Glomerular visceral epithelial cell (primary cell): ENCODE measurements at regions not wholly inside any gene's neighbourhood (a gene's known extent, or its start where the extent isn't known, plus 50 kb on each side); places are given as distances from the start of the nearest gene placed in this dataset.

Experiments used
- DNase-seq: peaks from one replicate; pipeline ENCODE4 v3.0.0-alpha.2; 2016; ENCODE audit errors: extremely low spot score

- no peak for DNase-seq
Observed at GRCh38 chr2:58669998-58670397, 428.9 kb upstream of the FANCL start.

DNA sequence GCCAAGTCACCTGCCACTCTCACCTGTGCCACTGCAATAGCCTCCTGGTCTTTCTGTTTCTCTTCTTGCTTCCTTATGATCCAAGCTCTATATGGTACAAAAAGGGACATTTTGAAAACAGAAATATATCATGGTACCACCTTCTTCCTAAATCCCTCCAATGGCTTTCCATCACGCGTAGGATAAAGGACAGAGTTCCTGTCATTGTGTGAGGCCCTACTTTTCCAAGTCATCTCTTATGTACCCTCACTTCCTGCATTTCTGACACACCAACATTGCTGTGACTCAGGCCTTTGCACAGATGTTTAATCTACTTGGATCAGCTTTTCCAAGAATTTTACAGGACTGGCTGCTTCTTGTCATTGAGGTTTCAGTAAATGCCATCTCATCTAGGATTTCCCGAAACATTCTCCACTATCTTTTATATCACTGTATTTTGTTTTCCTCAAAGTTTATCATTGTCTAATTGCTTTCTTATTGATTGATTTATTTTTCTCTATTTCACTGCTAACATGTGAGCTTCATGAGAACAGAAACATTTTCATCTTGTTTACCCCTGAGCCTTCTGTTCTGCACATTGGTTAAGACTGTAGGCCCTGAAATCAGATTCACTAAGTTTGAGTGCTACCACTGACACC lies 426.1 kb upstream of the FANCL start:
- no peak for DNase-seq

DNA sequence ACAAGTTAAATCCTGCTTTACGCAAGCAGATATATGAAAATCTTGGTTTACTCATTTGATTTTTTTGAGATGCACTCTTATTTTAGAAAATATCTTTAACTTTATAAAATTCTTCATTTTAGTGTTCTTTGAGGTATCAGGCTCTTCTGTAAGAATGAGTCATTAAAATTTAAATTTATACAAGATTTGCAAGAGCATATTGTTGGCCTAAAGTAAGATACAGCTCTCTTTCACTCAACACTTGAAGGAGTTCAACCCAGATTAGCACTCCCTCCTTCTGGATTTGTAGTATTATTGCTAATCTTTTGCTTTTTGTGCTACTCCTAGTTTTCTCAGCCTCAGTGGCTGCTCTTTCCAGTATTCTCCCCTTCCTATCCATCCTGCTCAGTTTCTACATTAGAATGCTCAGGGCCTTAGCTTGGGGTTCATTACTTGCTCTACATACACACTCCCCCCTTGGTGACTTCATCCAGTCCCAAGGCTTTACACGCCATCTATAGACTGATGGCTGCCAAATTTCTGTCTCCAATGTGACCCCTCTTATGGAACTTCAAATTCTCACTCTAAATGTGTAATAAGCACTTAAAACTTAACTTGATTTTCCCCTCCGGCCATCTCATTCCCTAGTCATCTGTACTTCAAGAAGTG lies 425.3 kb upstream of the FANCL start:
- DNase-seq, result no peak

- no peak for DNase-seq
Observed at GRCh38 chr2:58665154-58665553, 424.0 kb upstream of the FANCL start.

GRCh38 chr2:58664523-58665151 lies 423.5 kb upstream of the FANCL start:
- DNase-seq, result no peak

DNA sequence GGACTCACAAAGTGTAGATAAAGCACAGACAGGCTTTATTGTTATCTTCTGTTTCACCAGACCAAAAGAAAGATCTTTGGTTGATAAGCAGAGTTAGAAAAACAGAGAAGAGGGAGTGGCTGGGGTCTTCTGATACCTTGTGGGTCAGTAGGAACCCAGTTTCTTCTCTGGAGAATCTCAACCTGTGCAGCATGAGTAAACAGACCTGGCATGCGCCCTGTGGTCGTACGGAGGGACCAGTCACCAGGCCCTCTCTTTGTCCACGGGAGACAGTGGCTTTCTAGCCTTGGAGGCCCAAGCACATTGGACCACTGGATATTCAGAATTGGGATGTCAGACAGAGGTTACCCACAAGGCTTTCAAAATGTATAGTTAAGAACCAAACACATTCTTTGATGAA lies 418.9 kb upstream of the FANCL start:
- DNase-seq, result no peak

DNA sequence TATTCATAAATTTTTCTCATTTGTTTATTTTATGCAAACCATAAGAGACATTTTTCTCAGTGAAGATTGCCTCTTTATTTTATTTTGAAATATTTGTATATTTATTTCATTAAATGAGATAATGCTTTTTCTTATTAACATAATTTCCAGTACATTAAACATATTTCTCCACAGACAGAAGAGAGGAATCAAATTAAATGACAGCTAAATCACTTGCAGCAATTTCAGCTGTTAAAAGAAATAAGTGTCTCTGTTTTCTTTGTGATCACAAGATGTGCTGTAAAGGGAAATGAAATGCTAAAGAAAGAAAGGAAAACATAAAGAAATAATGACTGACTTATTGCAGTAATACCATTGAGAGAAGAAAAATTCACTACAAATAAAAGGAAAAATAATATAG lies 414.0 kb upstream of the FANCL start:
- DNase-seq, result no peak

DNA sequence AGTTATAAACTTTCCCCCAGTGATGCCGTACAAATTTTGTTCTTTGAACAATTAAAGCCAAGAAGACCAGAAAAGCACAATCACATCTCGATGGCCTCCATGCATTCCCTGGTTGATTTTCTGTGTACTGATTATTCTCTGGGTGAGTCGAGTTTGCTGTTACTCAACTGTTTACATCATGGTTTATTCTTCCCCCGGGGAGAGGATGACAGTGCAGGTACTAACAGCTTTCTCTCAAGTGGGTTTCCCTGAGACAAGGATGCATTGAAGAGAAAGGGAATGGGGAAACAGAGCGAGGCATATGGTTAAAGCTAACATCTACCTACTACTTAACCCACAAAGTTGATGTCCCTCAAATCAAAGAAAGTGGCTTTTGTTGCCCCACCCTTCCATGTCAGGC lies 410.8 kb upstream of the FANCL start:
- no peak for DNase-seq

DNA sequence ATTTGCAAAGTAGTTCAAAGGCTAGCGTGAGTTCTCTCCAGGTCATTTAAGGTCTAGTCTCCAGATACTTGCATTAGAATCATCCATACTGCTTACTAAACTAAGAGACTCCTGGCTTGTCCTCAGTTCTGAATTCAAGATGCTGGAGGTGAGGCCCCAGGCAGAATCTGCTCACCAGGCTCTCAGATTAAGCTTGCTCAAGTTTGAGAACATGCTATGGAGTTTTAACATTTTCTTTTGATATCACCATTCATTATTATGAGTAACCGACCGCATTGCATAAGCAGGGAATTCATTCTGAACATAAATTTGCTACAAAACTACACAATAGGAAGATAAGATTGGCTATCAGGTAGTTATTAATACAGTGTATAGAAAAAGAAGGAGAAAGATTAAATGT lies 409.7 kb upstream of the FANCL start:
- no peak for DNase-seq

- DNase-seq, result no peak
Observed at GRCh38 chr2:58649756-58650155, 408.6 kb upstream of the FANCL start.

GRCh38 chr2:58645017-58645416 lies 403.9 kb upstream of the FANCL start:
- no peak for DNase-seq

DNA sequence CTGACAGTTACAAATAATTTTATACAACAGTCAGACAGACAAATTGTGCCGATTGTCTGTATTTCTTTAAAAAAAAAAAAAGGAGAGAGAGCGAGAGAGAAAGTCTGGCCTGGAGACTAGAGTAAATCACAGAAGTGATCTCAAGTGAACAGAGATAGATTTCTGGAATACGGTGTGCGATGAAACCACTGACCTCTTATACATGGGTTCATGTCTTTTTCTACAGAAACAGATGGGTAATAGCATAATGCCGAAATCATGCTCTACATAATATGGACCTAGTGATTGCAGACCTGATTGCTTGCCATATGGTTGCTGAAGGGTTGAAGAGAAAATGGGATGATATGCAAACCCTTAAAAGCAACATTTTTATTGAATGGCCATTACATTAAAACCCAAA lies 403.3 kb upstream of the FANCL start:
- DNase-seq, result no peak

DNA sequence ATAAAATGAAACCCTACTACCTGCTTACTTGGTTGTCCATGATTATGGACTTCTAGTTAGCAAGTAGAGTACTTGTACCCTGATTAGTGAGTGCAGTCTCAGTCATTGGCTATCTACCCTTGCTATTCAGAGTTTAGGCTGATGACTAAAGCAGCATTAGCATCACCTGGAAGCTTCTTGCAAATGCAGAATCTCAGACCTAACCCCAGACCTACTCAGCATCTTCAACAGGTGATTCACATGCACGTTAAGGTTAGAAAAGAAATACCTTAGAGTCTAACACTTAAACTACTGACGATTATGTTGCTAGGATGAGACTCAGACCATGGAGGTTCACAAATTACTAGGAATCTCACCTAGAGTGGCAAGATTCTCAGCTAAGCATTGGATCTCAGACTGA lies 399.9 kb upstream of the FANCL start:
- no peak for DNase-seq

GRCh38 chr2:58640042-58640441 lies 398.9 kb upstream of the FANCL start:
- no peak for DNase-seq

DNA sequence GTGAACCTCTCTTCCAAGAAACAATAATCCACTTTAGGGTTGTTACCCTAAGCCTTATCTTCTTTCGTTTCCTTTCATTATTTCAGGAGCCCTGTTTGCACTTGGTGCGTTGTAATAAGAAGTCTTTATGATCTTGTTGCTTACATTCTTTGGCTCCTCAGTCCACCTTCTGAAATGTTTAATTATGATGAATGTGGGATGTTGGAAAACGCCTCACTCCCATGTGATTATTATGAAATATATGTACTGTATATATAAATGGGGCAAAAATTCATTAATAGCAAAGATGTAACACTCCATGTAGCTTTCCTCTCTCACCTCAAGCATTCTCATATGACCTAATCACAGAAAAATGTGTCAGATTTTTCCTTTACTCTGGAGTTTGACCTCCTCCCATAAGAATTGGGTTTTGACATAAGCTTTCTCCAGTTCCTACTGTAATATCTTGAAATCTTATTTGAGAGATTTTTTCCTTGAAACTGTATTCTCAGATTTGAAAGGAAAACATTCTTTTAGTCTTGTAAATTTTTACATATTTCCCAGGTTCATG lies 397.2 kb upstream of the FANCL start:
- DNase-seq, result no peak

DNA sequence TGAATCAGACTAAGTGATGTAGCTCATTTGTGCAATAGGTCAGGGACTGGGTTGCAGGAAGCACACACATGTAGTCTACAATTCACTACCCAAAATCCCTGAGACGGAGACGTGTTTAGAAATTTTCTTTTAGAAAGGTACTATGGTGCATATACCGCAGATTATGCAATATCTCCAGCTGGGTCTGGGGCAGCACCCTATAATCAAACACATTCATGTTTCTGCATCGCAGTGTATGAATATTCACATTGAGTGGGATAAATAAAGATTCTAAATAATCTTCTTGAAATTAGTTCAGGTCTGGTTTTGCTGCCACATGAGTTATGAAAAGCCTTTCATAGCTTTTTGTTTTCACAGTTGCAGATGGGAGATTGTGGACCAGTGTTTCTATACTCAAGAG lies 395.7 kb upstream of the FANCL start:
- no peak for DNase-seq

GRCh38 chr2:58635801-58636375 lies 394.8 kb upstream of the FANCL start:
- no peak for DNase-seq

- no peak for DNase-seq
Observed at GRCh38 chr2:58634653-58635370, 393.7 kb upstream of the FANCL start.

GRCh38 chr2:58633613-58634365 lies 392.7 kb upstream of the FANCL start:
- no peak for DNase-seq

GRCh38 chr2:58631986-58632385 lies 390.9 kb upstream of the FANCL start:
- DNase-seq, result no peak

- no peak for DNase-seq
Observed at GRCh38 chr2:58629545-58630119, 388.5 kb upstream of the FANCL start.
